Lung microvascular endothelial cell (primary cell): ENCODE measurements at regions not wholly inside any gene's neighbourhood (a gene's known extent, or its start where the extent isn't known, plus 50 kb on each side); places are given as distances from the start of the nearest gene placed in this dataset.

Experiments used
- DNase-seq, 2 donors: peaks; one replicate each; pipeline versions ENCODE4 v3.0.0 to v3.0.0-alpha.2; 2010; ENCODE audit warnings: low read depth in 2 of 2

- DNase-seq = no peak
These were observed 446.8 kb downstream of the EIPR1 start for GRCh38 chr2:2930841-2931240.

- no peak for DNase-seq
These were observed 450.8 kb downstream of the EIPR1 start for GRCh38 chr2:2926858-2927175.

GRCh38 chr2:2926009-2926857, 451.4 kb downstream of the EIPR1 start:
- DNase-seq = no peak

GRCh38 chr2:2922156-2922555, 455.5 kb downstream of the EIPR1 start:
- no peak for DNase-seq

GRCh38 chr2:2921011-2921720, 456.5 kb downstream of the EIPR1 start:
- DNase-seq = no peak

GRCh38 chr2:2919574-2920365, 457.8 kb downstream of the EIPR1 start:
- DNase-seq = no peak

- no peak for DNase-seq
These were observed 458.6 kb downstream of the EIPR1 start for GRCh38 chr2:2919026-2919425.

GRCh38 chr2:2916621-2917020, 461.0 kb downstream of the EIPR1 start:
- no peak for DNase-seq

- DNase-seq = no peak
These were observed 463.4 kb downstream of the EIPR1 start for GRCh38 chr2:2914252-2914651.

- DNase-seq = no peak
These were observed 464.0 kb downstream of the EIPR1 start for GRCh38 chr2:2913601-2914120.

GRCh38 chr2:2912731-2913130, 464.9 kb downstream of the EIPR1 start:
- no peak for DNase-seq

- DNase-seq = no peak
These were observed 465.3 kb downstream of the EIPR1 start for GRCh38 chr2:2912293-2912692.

GRCh38 chr2:2910259-2910658, 467.4 kb downstream of the EIPR1 start:
- DNase-seq = no peak

GRCh38 chr2:2909086-2910035, 468.3 kb downstream of the EIPR1 start:
- no peak for DNase-seq

GRCh38 chr2:2906091-2906490, 471.5 kb downstream of the EIPR1 start:
- no peak for DNase-seq

- no peak for DNase-seq
These were observed 472.8 kb downstream of the EIPR1 start for GRCh38 chr2:2904721-2905350.

GRCh38 chr2:2902547-2903281, 474.9 kb downstream of the EIPR1 start:
- DNase-seq = no peak

GRCh38 chr2:2901384-2902345, 476.0 kb downstream of the EIPR1 start:
- no peak for DNase-seq

GRCh38 chr2:2899826-2900225, 477.8 kb downstream of the EIPR1 start:
- no peak for DNase-seq
